Prostate gland (tissue), 2 donors: ENCODE measurements at regions not wholly inside any gene's neighbourhood (a gene's known extent, or its start where the extent isn't known, plus 50 kb on each side); places are given as distances from the start of the nearest gene placed in this dataset.

Source experiments
- DNase-seq: peaks from one replicate; pipeline ENCODE4 v3.0.0-alpha.2; 2019; ENCODE audit warnings: low spot score
- H3K27ac ChIP-seq, 2 donors: fragments of 200-600 bp; sonication (generic); 2 replicates each; pipeline ENCODE4 v1.5.1; 2017 to 2019
- H3K27me3 ChIP-seq: fragments of 200-600 bp; sonication (generic); replicated peaks from 2 replicates; pipeline ENCODE4 v1.5.1; 2019; ENCODE audit not compliant: insufficient read depth
- H3K36me3 ChIP-seq, 2 donors: fragments of 200-600 bp; sonication (generic); 1 replicate in 1 of 2; 2 replicates in 1 of 2; pipeline versions ENCODE4 v1.5.1 to v1.8.1; 2017 to 2019
- H3K4me1 ChIP-seq: fragments of 200-600 bp; sonication (generic); replicated peaks from 2 replicates; pipeline ENCODE4 v1.5.1; 2019
- H3K4me3 ChIP-seq, 2 donors: fragments of 200-600 bp; sonication (generic); 2 replicates each; pipeline ENCODE4 v1.5.1; 2017 to 2019
- H3K9me3 ChIP-seq: fragments of 200-600 bp; sonication (generic); 2 replicates; pipeline ENCODE4 v1.5.1; 2017
- CTCF ChIP-seq, 4 experiments: fragments of 200-600 bp in 2 of 4; fragments of 450-650 bp in 2 of 4; sonication (generic) in 2 of 4; IDR thresholded peaks; 1 replicate in 3 of 4; 2 replicates in 1 of 4; pipeline ENCODE4 v1.5.1; 2016 to 2019; ENCODE audit warnings: antibody characterized with exemption in 4 of 4, mild to moderate bottlenecking in 2 of 4, moderate library complexity in 2 of 4
- POLR2A ChIP-seq: fragments of 450-650 bp; IDR thresholded peaks from one replicate; pipeline ENCODE4 v1.6.1; 2016; ENCODE audit warnings: antibody characterized with exemption, mild to moderate bottlenecking
- POLR2AphosphoS5 ChIP-seq: sonication (generic); formaldehyde crosslinking; IDR thresholded peaks from one replicate; pipeline ENCODE4 v1.6.1; 2017; ENCODE audit warnings: antibody characterized with exemption
- WGBS: methylation state at CpG from one replicate; pipeline ENCODE4 v1.1.5; 2018; 5-methylcytosine and 5-hydroxymethylcytosine counted together
- intact Hi-C: fragments of 100-400 bp; cut with DNase I; formaldehyde crosslinking; loops from one replicate; pipeline ENCODE4 v1.14.2; 2022

GRCh38 chr21:28427394-28428022, 565.2 kb downstream of the LTN1 start:
- Histone ChIP-seq H3K36me3 (no peaks in the 10 kb centered on the region), H3K4me3 (no peak overlapping the region), H3K27ac (no peak overlapping the region), H3K27me3 (no peaks in the 10 kb centered on the region), H3K4me1 (no peaks in the 10 kb centered on the region), H3K9me3 (no peaks in the 10 kb centered on the region)
- no peak for TF ChIP-seq POLR2AphosphoS5
- TF ChIP-seq POLR2A, result no peak
- TF ChIP-seq CTCF (IDR thresholded peaks at IDR 0.05), result no peak
- 76% methylated on average over 1 of the region's 1 CpG for WGBS
- DNase-seq, result no peak
- intact Hi-C loops, result no loop called here

- H3K9me3 ChIP-seq, result no peaks in the 10 kb centered on the region
- H3K36me3 ChIP-seq, result no peaks in the 10 kb centered on the region
- H3K4me1 ChIP-seq, result no peaks in the 10 kb centered on the region
- H3K27ac ChIP-seq, result no peak overlapping the region
- H3K27me3 ChIP-seq, result no peaks in the 10 kb centered on the region
- intact Hi-C loops, result no loop called here
- no peak for DNase-seq
- no peak for TF ChIP-seq POLR2A
- TF ChIP-seq CTCF (IDR thresholded peaks at IDR 0.05), result no peak
- TF ChIP-seq POLR2AphosphoS5, result no peak
- no peak overlapping the region for H3K4me3 ChIP-seq
These were observed 566.1 kb downstream of the LTN1 start for GRCh38 chr21:28426545-28426944.

- Histone ChIP-seq H3K27ac (no peak overlapping the region), H3K36me3 (no peaks in the 10 kb centered on the region), H3K27me3 (no peaks in the 10 kb centered on the region), H3K4me1 (no peaks in the 10 kb centered on the region), H3K9me3 (no peaks in the 10 kb centered on the region), H3K4me3 (no peak overlapping the region)
- intact Hi-C loops, result no loop called here
- no peak for DNase-seq
- 40% methylated on average over 3 of the region's 3 CpGs for WGBS
- TF ChIP-seq POLR2AphosphoS5 (no peak), CTCF (IDR thresholded peaks at IDR 0.05) (no peak), POLR2A (no peak)
These were observed 569.0 kb downstream of the LTN1 start for GRCh38 chr21:28423521-28424190.

GRCh38 chr21:28421716-28422524, 570.8 kb downstream of the LTN1 start:
- WGBS, result 68% methylated on average over 3 of the region's 3 CpGs
- H3K9me3 ChIP-seq, result no peaks in the 10 kb centered on the region
- intact Hi-C loops, result no loop called here
- H3K4me1 ChIP-seq, result no peaks in the 10 kb centered on the region
- H3K27ac ChIP-seq, result no peak overlapping the region
- no peak for TF ChIP-seq POLR2AphosphoS5
- TF ChIP-seq CTCF (IDR thresholded peaks at IDR 0.05), result no peak
- TF ChIP-seq POLR2A, result no peak
- H3K36me3 ChIP-seq, result no peaks in the 10 kb centered on the region
- H3K27me3 ChIP-seq, result no peaks in the 10 kb centered on the region
- H3K4me3 ChIP-seq, result no peak overlapping the region
- no peak for DNase-seq
